ENCODE measurements at regions not wholly inside any gene's neighbourhood (a gene's known extent, or its start where the extent isn't known, plus 50 kb on each side); places are given as distances from the start of the nearest gene placed in this dataset.

DNA sequence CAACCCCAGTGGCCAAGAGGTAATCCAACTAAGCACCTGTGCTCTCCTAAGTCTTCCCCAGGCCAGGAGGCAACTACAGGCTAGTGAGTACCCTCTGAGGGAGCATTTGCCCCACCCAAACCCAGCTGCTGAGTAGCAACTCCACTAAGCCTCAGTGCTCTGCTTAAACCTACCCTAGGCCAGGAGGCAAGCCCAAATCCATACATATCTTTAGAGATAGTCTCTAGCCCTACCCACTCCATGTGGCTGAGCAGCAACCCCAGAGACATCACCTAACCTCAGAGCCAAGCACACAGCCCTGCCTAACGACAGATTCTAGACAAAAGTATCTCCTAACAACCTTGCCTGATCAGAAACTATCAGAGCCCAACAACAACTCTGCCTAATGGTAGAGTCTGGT lies 132.8 kb upstream of the TTC14 start:
- TF ChIP-seq, protein P1, sequence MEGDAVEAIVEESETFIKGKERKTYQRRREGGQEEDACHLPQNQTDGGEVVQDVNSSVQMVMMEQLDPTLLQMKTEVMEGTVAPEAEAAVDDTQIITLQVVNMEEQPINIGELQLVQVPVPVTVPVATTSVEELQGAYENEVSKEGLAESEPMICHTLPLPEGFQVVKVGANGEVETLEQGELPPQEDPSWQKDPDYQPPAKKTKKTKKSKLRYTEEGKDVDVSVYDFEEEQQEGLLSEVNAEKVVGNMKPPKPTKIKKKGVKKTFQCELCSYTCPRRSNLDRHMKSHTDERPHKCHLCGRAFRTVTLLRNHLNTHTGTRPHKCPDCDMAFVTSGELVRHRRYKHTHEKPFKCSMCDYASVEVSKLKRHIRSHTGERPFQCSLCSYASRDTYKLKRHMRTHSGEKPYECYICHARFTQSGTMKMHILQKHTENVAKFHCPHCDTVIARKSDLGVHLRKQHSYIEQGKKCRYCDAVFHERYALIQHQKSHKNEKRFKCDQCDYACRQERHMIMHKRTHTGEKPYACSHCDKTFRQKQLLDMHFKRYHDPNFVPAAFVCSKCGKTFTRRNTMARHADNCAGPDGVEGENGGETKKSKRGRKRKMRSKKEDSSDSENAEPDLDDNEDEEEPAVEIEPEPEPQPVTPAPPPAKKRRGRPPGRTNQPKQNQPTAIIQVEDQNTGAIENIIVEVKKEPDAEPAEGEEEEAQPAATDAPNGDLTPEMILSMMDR (IDR thresholded peaks at IDR 0.05; ENCODE audit: poor library complexity, severe bottlenecking), result no peak
- no peak for TF ChIP-seq POLR2AphosphoS5 (IDR thresholded peaks at IDR 0.05)
- TF ChIP-seq EP300 (conservative IDR thresholded peaks at IDR 0.05; ENCODE audit: poor library complexity, severe bottlenecking), result no peak
